HEK293 (cell line): ENCODE measurements at regions not wholly inside any gene's neighbourhood (a gene's known extent, or its start where the extent isn't known, plus 50 kb on each side); places are given as distances from the start of the nearest gene placed in this dataset.

Experiments
- CTCF ChIA-PET: fragments of 350-600 bp; formaldehyde crosslinking; extraction: SDS; loops from one replicate; lab custom pipeline; 2021; ENCODE audit warnings: antibody characterized with exemption; lab: Yijun Ruan, JAX
- POLR2A ChIA-PET: fragments of 300-600 bp; formaldehyde crosslinking; extraction: SDS; loops from one replicate; lab custom pipeline; 2020; ENCODE audit warnings: antibody characterized with exemption, inconsistent platforms; lab: Yijun Ruan, JAX
- H3K27ac ChIP-seq: fragments of 200-500 bp; sonication (Bioruptor generic); 2 replicates; pipeline ENCODE4 v1.5.1; 2014; ENCODE audit warnings: low read depth, low read length, control low read depth, inconsistent platforms; ENCODE audit errors: extremely low read depth
- H3K36me3 ChIP-seq, 2 experiments: fragments of 200-500 bp in 1 of 2; sonication (Bioruptor generic) in 1 of 2; 1 replicate in 1 of 2; 2 replicates in 1 of 2; pipeline ENCODE4 v1.5.1; 2014 to 2017; ENCODE audit warnings: inconsistent platforms in 2 of 2, low read length in 2 of 2; ENCODE audit not compliant: control insufficient read depth in 2 of 2, insufficient read depth in 1 of 2
- H3K4me1 ChIP-seq: fragments of 200-500 bp; sonication (Bioruptor generic); 2 replicates; pipeline ENCODE4 v1.5.1; 2014; ENCODE audit warnings: mild to moderate bottlenecking, low read length, inconsistent platforms; ENCODE audit not compliant: control insufficient read depth, insufficient read depth
- H3K4me3 ChIP-seq: 2 replicates; pipeline ENCODE4 v1.5.1; 2011; ENCODE audit warnings: low read depth, mild to moderate bottlenecking, control low read depth, low read length, moderate library complexity
- H3K9me3 ChIP-seq: fragments of 200-500 bp; sonication (Bioruptor generic); 2 replicates; pipeline ENCODE4 v1.5.1; 2014; ENCODE audit warnings: low read depth, low read length, inconsistent platforms; ENCODE audit not compliant: control insufficient read depth, insufficient read depth
- BCL11A ChIP-seq: fragments of 450-650 bp; formaldehyde crosslinking; IDR thresholded peaks from 2 replicates; pipeline ENCODE4 v1.5.1; 2016; ENCODE audit warnings: low read depth, missing biosample characterization, missing genetic modification characterization
- GLI2 ChIP-seq: fragments of 450-650 bp; formaldehyde crosslinking; IDR thresholded peaks from 2 replicates; pipeline ENCODE4; 2017; ENCODE audit warnings: missing biosample characterization, missing genetic modification characterization, low read depth, borderline replicate concordance
- GLI4 ChIP-seq: fragments of 450-650 bp; formaldehyde crosslinking; IDR thresholded peaks from 2 replicates; pipeline ENCODE4 v1.5.1; 2016; ENCODE audit warnings: missing biosample characterization, missing genetic modification characterization
- IKZF3 ChIP-seq: fragments of 450-650 bp; IDR thresholded peaks from 2 replicates; pipeline ENCODE4 v1.5.0; 2018; ENCODE audit warnings: missing biosample characterization, mild to moderate bottlenecking, missing genetic modification characterization, moderate library complexity
- PRDM1 ChIP-seq: fragments of 450-650 bp; formaldehyde crosslinking; IDR thresholded peaks from 2 replicates; pipeline ENCODE4; 2016; ENCODE audit warnings: missing biosample characterization, missing genetic modification characterization
- PRDM2 ChIP-seq: fragments of 450-650 bp; formaldehyde crosslinking; IDR thresholded peaks from 2 replicates; pipeline ENCODE4 v1.5.1; 2016; ENCODE audit warnings: missing biosample characterization, missing genetic modification characterization, borderline replicate concordance
- ZNF391 ChIP-seq: fragments of 450-650 bp; formaldehyde crosslinking; IDR thresholded peaks from 2 replicates; pipeline ENCODE4 v1.5.1; 2016; ENCODE audit warnings: low read depth, missing biosample characterization, missing genetic modification characterization, borderline replicate concordance
- ZNF501 ChIP-seq: fragments of 450-650 bp; formaldehyde crosslinking; IDR thresholded peaks from 2 replicates; pipeline ENCODE4 v1.5.1; 2016; ENCODE audit warnings: missing biosample characterization, missing genetic modification characterization
- ZNF513 ChIP-seq: fragments of 450-650 bp; IDR thresholded peaks from 2 replicates; pipeline ENCODE4 v1.5.1; 2018; ENCODE audit warnings: missing biosample characterization, missing genetic modification characterization
- ZNF561 ChIP-seq: fragments of 450-650 bp; IDR thresholded peaks from 2 replicates; pipeline ENCODE4 v1.5.1; 2018; ENCODE audit warnings: missing biosample characterization, missing genetic modification characterization, borderline replicate concordance
- TF ChIP-seq, protein P1 (sequence below): fragments of 450-650 bp; formaldehyde crosslinking; IDR thresholded peaks from 2 replicates; pipeline ENCODE4 v1.5.1; 2017; ENCODE audit warnings: missing biosample characterization, missing genetic modification characterization
- TF ChIP-seq, protein P2 (sequence below): fragments of 450-650 bp; formaldehyde crosslinking; IDR thresholded peaks from 2 replicates; pipeline ENCODE4 v1.5.1; 2016; ENCODE audit warnings: missing biosample characterization, missing genetic modification characterization

DNA sequence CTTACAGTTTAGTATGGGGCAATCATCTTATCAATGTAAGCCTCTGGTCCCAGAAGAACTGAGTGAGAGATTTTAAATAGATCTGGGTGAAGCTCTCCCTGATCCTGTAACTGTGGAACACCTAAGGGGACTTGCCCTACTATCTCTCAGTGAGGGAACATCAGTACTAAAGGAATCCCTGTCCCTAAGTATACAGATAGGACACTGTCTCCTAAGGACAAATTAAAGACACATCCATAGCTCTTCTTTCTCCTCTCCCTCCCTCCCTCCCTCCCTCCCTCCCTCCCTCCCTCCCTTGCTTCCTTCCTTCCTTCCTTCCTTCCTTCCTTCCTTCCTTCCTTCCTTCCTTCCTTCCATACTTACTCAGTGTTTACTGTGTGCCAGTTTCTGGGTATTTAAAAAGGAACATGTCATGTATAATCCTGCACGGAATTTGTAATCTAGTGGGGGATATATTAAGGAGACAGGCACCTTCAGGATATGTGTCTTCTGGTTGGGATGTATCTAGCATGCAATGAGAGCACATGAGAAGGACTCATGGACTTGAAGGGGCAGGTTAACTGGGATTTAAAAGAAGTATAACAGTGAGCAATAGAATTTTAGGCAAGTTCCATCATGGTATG lies 222.2 kb upstream of the ATP5MC3 start:
- Histone ChIP-seq H3K4me3 (no peak overlapping the region), H3K4me1 (no peaks in the 10 kb centered on the region), H3K27ac (no peak overlapping the region), H3K36me3 (no peaks in the 10 kb centered on the region), H3K9me3 (no peaks in the 10 kb centered on the region)
- ChIA-PET CTCF (no interaction called here), POLR2A (no interaction called here)
- TF ChIP-seq, protein P1, sequence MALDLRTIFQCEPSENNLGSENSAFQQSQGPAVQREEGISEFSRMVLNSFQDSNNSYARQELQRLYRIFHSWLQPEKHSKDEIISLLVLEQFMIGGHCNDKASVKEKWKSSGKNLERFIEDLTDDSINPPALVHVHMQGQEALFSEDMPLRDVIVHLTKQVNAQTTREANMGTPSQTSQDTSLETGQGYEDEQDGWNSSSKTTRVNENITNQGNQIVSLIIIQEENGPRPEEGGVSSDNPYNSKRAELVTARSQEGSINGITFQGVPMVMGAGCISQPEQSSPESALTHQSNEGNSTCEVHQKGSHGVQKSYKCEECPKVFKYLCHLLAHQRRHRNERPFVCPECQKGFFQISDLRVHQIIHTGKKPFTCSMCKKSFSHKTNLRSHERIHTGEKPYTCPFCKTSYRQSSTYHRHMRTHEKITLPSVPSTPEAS: no peak
- no peak for TF ChIP-seq ZNF513 (tag by site-specific recombination)
- TF ChIP-seq ZNF561 (tag by site-specific recombination): no peak
- TF ChIP-seq ZNF391: no peak
- TF ChIP-seq, protein P2, sequence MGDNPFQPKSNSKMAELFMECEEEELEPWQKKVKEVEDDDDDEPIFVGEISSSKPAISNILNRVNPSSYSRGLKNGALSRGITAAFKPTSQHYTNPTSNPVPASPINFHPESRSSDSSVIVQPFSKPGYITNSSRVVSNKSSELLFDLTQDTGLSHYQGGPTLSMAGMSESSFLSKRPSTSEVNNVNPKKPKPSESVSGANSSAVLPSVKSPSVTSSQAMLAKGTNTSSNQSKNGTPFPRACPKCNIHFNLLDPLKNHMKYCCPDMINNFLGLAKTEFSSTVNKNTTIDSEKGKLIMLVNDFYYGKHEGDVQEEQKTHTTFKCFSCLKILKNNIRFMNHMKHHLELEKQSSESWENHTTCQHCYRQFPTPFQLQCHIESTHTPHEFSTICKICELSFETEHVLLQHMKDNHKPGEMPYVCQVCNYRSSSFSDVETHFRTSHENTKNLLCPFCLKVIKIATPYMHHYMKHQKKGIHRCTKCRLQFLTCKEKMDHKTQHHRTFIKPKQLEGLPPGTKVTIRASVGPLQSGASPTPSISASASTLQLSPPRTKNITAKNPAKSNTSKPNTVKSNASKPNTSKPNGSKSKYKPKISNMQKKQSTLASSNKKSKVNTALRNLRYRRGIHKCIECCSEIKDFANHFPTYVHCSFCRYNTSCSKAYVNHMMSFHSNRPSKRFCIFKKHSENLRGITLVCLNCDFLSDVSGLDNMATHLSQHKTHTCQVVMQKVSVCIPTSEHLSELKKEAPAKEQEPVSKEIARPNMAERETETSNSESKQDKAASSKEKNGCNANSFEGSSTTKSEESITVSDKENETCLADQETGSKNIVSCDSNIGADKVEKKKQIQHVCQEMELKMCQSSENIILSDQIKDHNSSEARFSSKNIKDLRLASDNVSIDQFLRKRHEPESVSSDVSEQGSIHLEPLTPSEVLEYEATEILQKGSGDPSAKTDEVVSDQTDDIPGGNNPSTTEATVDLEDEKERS (tag by site-specific recombination): no peak
- TF ChIP-seq PRDM1: no peak
- no peak for TF ChIP-seq BCL11A (tag by site-specific recombination)
- TF ChIP-seq IKZF3 (tag by site-specific recombination): no peak

- Histone ChIP-seq H3K4me3 (no peak overlapping the region), H3K9me3 (no peaks in the 10 kb centered on the region), H3K27ac (no peak overlapping the region), H3K4me1 (no peaks in the 10 kb centered on the region), H3K36me3 (no peaks in the 10 kb centered on the region)
- POLR2A ChIA-PET: no interaction called here
- CTCF ChIA-PET: no interaction called here
- TF ChIP-seq GLI2 (tag by site-specific recombination): no peak
- no peak for TF ChIP-seq GLI4 (tag by site-specific recombination)
- no peak for TF ChIP-seq PRDM2 (tag by site-specific recombination)
- TF ChIP-seq ZNF501 (tag by site-specific recombination): no peak
These were observed 221.1 kb upstream of the ATP5MC3 start for GRCh38 chr2:175402571-175402970.
